HG02973 (cell line): ENCODE measurements at regions not wholly inside any gene's neighbourhood (a gene's known extent, or its start where the extent isn't known, plus 50 kb on each side); places are given as distances from the start of the nearest gene placed in this dataset.

Source experiments
- ATAC-seq: cut with Tn5 transposase; IDR thresholded peaks from one replicate; pipeline ENCODE4 v1.9.1; 2021; ENCODE audit warnings: moderate library complexity; ENCODE audit not compliant: unreplicated experiment

GRCh38 chr3:16658004-16658924 is 53.0 kb upstream of the DAZL start:
- ATAC-seq: no peak

DNA sequence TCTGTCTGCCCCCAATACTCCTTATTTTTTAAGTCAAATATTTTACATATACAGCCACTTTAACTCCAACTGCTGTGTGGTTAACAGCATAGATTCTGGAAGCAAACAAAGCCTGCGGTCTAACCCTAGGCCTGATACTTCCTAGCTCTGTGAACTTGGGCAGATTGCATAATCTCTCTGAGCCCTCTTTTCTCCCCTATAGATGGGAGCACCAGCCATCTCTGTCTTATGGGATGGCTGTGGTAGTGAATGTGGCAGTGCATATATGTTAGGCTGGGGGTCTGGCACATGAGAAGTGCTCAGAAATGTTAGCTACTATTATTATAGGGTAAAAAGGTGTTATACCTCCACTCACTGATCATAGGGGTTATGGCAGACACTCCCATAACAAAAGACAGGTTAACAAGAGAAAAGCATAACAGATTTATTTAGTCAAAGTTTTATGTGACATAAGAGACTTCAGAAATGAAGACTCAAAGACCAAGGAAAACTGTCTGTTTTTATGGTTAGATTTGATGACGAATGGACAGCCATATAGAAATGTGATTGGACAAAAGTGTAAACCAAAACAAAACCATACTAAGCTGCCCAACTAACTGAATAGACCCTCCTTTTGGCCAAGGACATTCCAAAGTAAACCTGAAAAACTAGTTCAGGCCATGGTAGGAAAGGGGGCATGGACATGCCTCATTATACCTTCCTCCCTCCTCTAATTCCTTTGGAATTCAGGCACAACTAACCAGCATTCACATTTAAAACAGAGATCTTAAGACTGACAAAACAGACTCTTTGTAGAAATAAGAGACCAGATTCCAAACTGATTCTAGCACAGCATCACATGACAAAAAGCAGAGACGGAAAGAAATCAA is 53.9 kb upstream of the DAZL start:
- no peak for ATAC-seq

DNA sequence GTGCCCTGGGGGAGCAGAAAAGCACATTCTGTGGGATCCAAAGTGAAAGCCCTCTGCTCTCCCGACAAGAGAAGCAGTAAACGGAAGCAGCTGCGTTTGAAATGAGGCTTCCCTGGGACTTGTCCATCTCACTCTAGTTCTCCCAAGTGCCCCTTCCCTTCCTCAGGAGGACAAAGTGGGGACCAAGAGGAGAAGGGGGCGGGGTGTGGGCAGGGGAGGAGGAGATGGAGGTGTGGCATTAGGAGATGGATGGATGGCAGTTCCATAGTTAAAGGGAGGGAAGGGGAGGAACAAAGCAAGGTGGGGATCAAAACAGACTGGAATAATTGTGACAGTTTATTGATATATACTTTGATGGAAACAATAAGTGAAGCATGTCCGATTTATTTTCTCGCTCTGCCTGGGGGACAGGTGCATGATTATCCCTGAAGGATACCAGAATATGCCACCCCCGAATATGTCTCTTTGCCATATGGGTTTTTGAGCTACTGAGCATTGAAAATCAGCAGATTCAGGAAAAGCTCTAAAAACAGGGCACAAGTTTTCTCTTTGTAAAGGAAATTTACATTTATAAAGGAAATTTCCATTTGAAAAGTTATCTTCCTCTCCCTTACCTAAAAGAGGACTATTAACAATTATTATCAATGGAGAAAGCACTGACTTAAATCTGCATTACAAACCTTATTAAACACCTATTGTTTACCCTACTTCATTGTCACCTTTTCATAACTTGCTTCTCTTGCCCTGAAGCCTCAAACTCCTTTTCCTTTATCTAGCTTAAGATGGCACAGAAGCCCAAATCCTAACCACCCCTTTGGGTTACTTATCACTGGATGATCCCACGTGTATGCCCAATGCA is 58.9 kb upstream of the DAZL start:
- ATAC-seq: no peak

DNA sequence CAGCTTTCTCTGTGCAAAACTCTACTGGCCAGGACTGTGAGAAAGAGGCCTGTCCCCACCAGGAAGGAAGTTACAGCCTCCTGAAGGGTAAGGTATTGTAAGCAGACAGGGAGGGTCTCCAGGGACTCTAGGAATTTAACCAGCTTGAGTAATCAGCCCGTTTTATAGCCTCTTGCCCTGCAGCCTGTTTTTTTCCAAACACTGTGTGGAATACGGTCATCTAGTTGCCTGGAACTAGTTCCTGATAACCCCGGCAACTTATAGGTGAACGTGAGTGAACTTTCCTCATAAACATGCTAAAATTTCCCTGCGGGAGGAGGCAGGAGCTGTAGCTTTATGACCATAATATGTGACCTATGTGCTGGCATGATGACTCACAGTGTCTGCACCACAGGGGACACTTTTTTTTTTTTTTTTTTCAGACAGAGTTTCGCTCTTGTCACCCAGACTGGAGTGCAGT is 60.1 kb upstream of the DAZL start:
- no peak for ATAC-seq

DNA sequence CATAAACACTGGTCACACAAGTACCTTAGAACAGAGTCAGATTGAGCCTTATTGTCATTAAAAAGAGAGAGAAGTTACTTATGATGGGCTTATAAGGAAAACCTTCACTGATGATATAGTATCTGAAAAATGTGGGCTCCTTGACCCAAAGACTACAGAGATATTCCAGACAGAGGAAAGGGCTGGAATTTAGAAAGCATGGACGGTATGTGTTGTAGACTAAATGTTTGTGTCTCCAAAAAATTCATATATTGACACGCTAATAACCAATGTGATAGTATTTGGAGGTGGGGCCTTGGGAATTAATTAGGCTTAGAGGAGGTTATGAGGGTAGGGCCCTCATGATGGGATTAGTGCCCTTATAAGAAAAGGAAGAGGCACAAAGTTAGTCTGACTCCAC is 61.0 kb upstream of the DAZL start:
- no peak for ATAC-seq

DNA sequence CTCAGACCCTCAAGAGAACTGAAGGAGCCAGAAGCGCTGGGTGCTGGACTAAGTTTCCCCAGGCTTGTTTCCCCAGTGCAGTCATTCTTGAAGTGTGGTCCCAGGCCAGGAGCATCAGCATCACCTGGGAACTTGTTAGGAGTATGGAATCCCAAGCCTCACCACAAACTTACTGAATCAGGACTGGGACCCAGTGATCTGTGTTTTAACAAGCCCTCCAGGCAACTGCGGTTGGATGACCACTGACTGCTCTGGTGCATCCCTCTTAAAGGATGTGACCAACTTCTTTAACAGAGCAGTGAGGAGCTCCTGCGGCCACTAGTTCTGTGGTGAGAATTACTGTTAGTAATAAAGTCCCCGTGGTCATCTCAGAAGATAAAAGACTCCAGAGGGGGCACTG is 62.4 kb upstream of the DAZL start:
- no peak for ATAC-seq

- ATAC-seq: no peak
These were observed 63.7 kb upstream of the DAZL start for GRCh38 chr3:16668776-16669545.

GRCh38 chr3:16670191-16670590 is 65.0 kb upstream of the DAZL start:
- no peak for ATAC-seq

DNA sequence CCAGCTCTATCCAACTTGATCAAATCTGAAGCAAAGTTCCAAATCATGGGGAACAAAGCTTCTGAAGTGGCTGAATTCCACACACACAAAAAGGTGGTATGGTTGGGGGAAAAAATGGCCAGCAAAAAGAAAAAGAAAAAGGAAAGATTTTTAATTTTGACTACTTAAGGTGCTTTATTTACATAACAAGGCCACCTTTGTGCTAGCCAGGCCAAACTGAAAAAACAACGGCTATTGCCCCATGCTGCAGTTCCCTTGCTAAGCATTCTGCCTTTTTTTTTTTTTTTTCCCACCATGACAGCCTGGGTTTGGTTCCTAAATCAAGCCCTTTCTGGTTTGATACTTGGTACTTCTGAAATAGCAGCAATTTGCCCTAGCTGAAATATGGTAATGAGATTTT is 66.5 kb upstream of the DAZL start:
- no peak for ATAC-seq

DNA sequence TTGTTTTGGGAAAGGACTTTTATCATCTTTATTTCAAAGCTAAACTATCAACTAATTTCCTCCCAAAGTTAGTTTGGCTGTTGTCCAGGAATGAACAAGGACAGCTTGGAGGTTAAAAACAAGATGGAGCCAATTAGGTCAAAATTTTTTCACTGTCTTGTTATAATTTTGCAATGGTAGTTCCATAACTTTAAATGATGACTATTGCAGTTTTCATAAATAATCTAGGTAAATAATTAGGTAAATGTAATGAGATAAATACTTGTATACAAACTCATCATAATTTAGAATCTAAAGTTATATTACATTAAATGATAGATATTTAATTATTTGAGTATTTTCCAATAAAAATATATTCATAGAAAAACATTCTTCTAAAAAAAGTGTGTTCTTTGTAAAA is 68.3 kb upstream of the DAZL start:
- ATAC-seq: no peak

GRCh38 chr3:16675805-16676204 is 70.6 kb upstream of the DAZL start:
- no peak for ATAC-seq

DNA sequence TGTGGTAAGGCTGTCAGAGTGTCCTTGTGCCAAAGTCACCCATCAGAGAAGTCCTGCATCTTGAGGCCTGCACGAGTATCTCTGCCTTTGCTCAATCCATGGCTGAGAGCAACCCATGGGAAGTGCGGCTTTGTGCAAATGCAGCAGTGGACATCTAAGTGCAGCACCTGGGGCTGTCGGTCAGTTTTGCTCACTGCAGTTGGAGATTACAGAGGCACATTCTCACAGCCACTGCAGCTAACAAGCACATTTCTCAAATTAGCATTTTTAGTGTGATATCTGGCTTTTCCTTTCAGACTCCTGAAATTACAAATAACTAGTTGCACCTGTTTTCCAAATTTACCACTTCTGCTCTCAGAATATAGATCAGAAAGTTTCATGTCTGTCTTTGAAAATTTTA is 81.5 kb upstream of the DAZL start:
- no peak for ATAC-seq

DNA sequence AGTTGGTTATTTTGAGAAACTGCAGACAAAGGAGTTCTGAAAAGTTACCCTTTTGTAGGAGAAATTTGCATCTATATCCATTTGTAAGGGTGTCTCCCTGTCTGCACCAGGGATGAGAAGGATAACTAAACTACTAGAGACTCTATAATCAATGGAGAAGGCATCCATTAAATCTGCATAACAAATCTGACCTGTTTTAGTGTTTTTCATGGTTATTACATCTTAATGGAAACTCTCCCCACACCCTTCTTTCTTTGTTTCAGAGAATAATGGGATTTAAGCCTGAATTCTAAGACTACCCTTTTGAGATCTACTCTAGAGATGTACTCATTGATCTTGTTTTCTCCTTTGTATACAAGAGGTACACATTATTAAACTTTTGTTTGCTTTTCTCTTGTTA is 82.0 kb upstream of the DAZL start:
- no peak for ATAC-seq

DNA sequence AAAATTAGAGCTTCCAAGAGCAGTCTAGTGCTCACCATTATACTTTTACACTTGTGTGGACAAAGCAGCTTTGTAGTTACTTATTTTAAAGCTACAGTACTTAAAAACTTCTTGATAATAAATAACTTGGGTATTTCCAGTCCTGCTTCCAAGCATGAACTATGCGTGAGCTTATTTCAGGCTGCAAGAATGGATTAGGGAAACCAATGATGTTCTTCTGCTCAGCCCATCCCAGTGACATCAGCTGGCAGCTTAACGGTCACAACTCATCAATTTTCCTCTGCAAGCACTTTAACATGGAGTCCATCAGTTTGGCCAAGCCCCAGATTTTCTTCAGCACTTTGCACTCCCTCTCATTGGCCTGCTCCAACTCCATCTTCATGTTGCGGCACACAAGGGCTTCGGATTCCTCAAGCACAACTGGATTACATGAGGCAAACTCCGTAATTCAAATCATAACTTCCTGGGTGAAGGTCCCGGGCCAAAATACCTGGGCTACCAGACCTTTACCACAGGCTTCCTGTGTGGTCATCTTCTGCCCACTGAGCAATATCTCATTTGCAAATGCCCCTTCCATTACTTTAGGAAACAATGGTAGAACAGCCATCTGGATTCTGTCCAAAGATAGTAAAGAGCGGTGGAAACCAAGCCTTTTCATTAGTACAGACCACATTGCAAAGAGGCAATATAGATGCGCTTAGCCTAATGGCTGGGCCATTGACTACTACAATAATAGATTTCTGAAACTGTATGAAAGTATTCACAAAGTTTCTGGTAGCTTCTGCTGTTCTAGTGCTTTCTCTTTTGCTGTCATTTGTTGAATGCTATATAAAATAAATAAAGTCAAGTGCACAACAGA is 87.5 kb upstream of the DAZL start:
- no peak for ATAC-seq

- no peak for ATAC-seq
These were observed 88.6 kb upstream of the DAZL start for GRCh38 chr3:16693820-16694219.

DNA sequence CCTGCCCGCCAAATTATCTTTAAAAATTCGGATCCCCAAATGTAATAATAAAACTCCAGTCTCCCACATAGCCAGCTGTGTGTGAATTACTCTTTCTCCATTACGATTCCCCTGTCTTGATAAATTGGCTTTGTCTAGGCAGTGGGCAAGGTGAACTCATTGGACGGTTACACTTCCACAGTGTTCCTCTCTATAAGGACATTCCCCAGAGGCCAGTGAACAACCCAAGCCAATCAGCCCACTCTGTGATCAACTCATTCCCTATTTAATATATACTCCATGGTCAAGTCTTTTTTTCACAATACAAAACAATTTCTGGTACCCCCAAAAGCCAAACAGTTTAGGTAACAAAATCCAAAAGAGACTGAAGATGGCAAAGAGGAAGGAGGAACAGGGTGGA is 90.5 kb upstream of the DAZL start:
- no peak for ATAC-seq

DNA sequence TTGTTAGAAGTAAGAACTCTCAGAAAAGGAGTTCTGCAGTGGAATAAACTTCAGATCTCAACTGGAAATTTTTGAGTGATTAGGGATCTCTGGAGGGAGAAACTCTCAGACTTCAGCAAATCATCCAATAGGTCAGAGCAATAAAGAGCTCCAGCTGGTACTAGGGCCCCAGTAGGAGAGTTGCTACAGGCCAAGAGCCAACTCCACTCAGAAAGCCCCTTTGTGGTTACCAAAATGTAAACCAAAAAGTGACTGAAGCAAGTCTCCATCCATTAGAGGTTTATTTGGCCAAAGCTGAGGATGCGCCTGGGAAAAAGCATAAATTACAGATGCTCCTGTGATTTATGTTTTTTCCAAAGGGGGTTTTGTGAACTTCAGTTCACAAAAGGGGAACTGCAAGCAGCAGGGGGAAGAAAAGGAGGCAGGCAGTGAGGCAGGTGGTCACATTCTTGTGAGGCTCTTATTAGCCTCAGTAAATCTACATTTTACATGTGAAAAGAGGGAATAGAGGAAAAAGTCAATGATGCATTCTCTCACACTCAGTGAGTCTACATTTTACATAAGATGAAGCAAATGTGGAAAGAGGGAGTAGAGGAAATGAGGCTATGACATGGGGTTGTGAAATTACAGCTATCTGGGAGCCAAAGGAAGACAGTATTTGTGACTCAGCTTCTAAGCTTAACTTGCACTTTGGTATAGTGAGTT is 92.4 kb upstream of the DAZL start:
- no peak for ATAC-seq

DNA sequence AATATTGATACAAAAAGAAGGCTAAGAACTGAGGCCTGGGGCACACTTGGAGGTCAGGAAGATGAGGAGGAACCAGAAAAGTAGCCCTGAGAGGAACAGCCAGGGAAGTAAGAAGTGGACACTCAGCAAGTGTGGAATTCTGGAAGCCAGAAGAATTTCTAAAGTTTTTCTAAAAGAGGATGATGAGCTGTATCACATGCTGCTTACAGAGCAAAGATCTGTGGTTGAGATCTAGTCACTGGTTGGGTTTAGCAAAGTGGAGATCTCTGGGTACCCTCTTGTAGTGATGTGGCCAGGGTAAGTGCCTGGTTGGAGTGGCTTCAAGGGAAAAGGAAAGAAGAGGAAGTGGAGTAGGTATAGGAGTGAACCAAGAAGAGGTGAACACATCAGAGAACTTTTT is 95.4 kb upstream of the DAZL start:
- no peak for ATAC-seq

- no peak for ATAC-seq
These were observed 99.7 kb upstream of the DAZL start for GRCh38 chr3:16704941-16705340.
